ENCODE measurements at regions not wholly inside any gene's neighbourhood (a gene's known extent, or its start where the extent isn't known, plus 50 kb on each side); places are given as distances from the start of the nearest gene placed in this dataset.

DNA sequence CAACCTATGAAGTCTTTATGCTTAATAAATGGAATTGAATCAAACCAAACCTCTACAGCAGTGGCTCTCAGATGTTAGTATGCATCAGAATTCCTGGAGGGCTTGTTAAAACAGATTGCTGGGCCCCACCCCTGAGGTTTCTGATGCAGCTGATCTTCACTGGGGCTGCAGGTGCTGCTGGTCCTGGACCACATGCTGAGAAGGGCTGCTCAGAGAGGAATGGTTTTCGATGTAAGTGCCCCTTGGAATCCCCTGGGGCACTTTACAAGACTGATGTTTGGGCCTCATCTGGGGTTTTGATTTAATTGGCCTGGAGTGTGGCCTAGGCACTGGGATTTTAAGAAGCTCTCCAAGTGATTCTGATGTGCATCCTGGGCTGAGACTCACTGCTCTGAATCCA, 403.8 kb upstream of the HS6ST1 start:
- TF ChIP-seq, protein P1, sequence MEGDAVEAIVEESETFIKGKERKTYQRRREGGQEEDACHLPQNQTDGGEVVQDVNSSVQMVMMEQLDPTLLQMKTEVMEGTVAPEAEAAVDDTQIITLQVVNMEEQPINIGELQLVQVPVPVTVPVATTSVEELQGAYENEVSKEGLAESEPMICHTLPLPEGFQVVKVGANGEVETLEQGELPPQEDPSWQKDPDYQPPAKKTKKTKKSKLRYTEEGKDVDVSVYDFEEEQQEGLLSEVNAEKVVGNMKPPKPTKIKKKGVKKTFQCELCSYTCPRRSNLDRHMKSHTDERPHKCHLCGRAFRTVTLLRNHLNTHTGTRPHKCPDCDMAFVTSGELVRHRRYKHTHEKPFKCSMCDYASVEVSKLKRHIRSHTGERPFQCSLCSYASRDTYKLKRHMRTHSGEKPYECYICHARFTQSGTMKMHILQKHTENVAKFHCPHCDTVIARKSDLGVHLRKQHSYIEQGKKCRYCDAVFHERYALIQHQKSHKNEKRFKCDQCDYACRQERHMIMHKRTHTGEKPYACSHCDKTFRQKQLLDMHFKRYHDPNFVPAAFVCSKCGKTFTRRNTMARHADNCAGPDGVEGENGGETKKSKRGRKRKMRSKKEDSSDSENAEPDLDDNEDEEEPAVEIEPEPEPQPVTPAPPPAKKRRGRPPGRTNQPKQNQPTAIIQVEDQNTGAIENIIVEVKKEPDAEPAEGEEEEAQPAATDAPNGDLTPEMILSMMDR (optimal IDR thresholded peaks at IDR 0.05 in 1 of 3, IDR thresholded peaks at IDR 0.05 in 1 of 3, conservative IDR thresholded peaks at IDR 0.05 in 1 of 3; ENCODE audit: extremely low read depth in 1 of 3, insufficient read depth in 2 of 3, low read length in 3 of 3) = no peak
- no peak for TF ChIP-seq EZH2 (IDR thresholded peaks at IDR 0.05; ENCODE audit: low read length)
